BE2C (cell line): ENCODE measurements at regions not wholly inside any gene's neighbourhood (a gene's known extent, or its start where the extent isn't known, plus 50 kb on each side); places are given as distances from the start of the nearest gene placed in this dataset.

Source experiments
- DNase-seq: peaks from one replicate; pipeline ENCODE4 v3.0.0-alpha.2; 2020
- H3K27me3 ChIP-seq: fragments of 250-450 bp; sonication (Bioruptor Pico); 2 replicates; pipeline ENCODE4 v1.5.1; 2020; ENCODE audit warnings: mild to moderate bottlenecking
- H3K36me3 ChIP-seq: fragments of 250-450 bp; sonication (Bioruptor Pico); 2 replicates; pipeline ENCODE4 v1.5.1; 2020; ENCODE audit warnings: mild to moderate bottlenecking
- H3K4me1 ChIP-seq: fragments of 250-450 bp; sonication (Bioruptor Pico); 2 replicates; pipeline ENCODE4 v1.5.1; 2020
- H3K4me3 ChIP-seq: 2 replicates; pipeline ENCODE4 v1.5.1; 2011; ENCODE audit warnings: low read depth, low read length
- H3K9me3 ChIP-seq: fragments of 250-450 bp; sonication (Bioruptor Pico); 2 replicates; pipeline ENCODE4 v1.5.1; 2020
- TF ChIP-seq, protein P1 (sequence below): IDR thresholded peaks from 2 replicates; pipeline ENCODE4 v1.5.1; 2012; ENCODE audit warnings: mild to moderate bottlenecking, low read depth, low read length

DNA sequence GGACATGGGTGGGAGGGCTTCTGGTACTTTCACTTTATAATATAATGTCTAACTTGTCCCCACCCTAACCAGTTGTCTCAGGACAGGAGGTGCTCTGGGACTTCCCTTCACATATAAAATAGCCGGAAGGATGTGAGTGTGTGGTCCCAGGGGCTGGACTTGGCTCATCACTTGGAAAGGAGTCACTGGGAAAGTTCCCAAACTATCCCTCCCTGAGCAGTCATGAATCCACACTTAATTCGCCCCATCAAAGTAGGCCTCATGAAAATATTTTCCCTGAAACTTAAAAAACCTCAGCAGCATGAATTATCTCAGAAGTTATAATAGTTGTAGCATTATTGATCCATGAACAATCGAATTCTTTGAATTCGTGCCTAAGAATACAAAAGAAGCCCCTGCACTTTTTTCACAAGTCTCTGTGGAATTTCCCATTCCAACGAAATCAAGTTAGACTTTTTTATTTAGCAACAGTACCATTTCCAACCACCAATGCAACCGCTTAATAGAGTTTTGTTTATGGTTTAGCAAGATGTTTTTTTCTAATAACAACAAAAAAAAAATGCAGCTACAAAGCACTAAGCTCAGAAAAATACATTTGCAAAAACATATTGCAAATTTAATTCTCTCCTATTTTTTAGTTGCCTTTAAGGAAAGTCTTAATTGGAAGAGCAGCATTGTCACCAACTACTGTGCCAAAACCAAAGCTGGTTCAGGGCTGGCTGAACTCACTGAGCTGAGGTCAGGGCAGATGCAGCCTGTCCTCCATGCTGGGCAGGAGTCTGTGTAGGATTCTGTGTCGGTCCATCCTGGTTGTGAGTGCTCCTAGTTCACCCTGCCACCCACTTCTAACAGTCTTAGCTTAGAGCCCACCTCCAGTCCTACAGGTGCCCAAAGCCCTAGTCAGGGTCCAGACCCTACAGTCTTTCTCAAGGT is 68.8 kb upstream of the SPTBN1 start:
- no peak for DNase-seq
- Histone ChIP-seq H3K9me3 (no peaks in the 10 kb centered on the region), H3K4me3 (no peak overlapping the region), H3K27me3 (no peaks in the 10 kb centered on the region), H3K36me3 (no peaks in the 10 kb centered on the region), H3K4me1 (no peaks in the 10 kb centered on the region)
- TF ChIP-seq, protein P1, sequence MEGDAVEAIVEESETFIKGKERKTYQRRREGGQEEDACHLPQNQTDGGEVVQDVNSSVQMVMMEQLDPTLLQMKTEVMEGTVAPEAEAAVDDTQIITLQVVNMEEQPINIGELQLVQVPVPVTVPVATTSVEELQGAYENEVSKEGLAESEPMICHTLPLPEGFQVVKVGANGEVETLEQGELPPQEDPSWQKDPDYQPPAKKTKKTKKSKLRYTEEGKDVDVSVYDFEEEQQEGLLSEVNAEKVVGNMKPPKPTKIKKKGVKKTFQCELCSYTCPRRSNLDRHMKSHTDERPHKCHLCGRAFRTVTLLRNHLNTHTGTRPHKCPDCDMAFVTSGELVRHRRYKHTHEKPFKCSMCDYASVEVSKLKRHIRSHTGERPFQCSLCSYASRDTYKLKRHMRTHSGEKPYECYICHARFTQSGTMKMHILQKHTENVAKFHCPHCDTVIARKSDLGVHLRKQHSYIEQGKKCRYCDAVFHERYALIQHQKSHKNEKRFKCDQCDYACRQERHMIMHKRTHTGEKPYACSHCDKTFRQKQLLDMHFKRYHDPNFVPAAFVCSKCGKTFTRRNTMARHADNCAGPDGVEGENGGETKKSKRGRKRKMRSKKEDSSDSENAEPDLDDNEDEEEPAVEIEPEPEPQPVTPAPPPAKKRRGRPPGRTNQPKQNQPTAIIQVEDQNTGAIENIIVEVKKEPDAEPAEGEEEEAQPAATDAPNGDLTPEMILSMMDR, result no peak

DNA sequence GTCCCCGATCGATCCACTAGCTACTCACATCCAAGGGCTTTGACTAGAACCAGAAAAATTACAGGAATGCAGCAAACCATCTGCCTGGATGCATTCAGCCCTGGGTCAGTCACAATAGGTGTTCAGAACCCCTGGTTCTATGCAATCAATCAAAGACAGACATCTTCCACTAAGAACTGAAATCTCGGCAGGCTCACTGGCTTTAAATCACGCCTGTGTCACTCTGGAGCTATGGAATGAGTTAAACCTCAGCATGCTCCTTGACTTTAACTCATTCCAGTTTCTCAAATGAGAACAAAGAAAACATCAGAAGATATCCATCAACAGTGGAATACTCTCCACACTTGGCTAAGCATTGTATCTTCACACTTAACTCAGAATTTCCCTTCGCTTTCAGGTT is 68.1 kb upstream of the SPTBN1 start:
- H3K27me3 ChIP-seq, result no peaks in the 10 kb centered on the region
- DNase-seq, result no peak
- H3K9me3 ChIP-seq, result no peaks in the 10 kb centered on the region
- no peak overlapping the region for H3K4me3 ChIP-seq
- no peaks in the 10 kb centered on the region for H3K36me3 ChIP-seq
- H3K4me1 ChIP-seq, result no peaks in the 10 kb centered on the region
- TF ChIP-seq, protein P1, result no peak

DNA sequence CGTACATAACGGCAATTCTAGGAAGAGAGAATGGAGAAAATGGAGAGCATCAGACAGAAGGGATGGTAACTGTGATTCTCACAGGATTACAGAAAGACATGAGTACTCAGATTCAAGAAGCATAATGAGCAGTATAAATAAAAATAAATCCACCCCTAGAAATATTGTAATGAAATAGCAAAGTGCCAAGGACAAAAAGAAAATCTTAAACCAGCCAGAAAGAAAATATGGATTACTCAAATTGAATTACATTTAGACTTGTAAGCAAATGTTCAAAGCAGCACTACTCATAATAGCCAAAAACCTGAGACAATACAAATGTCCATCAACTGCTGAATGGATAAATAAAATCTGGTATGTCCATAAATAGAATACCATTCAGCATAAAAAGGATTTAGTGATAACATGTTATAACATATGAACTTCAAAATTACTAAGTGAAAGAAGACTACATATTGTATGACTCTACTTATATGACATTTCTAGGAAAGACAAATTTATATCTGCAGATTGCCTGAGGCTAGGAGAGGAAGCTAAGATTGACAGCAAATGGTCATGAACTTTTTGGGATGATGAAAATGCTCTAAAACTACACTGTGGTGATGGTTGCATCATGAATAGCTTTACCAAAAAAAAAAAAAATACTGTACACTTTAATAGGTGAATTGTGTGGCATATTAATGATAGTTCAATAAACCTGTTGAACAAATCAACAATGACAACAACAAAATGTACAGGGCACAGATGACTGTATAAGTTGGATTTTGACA is 63.4 kb upstream of the SPTBN1 start:
- Histone ChIP-seq H3K9me3 (no peaks in the 10 kb centered on the region), H3K36me3 (no peaks in the 10 kb centered on the region), H3K4me1 (no peaks in the 10 kb centered on the region), H3K27me3 (no peaks in the 10 kb centered on the region), H3K4me3 (no peak overlapping the region)
- DNase-seq, result no peak
- TF ChIP-seq, protein P1, result no peak

DNA sequence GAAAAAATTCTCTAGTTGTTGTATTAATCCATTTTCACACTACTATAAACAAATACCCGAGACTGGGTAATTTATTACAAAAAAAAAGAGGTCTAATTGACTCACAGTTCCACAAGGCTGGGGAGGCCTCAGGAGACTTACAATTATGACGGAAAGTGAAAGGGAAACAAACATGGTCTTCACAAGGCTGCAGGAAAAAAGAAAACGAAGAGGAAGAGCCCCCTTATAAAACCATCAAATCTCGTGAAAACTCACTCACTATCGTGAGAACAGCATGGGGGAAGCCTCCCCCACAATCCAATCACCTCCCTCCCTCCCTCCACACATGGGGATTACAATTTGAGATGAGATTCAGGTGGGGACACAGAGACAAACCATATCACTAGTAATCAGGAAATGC is 61.7 kb upstream of the SPTBN1 start:
- H3K4me1 ChIP-seq, result no peaks in the 10 kb centered on the region
- TF ChIP-seq, protein P1, result no peak
- no peak overlapping the region for H3K4me3 ChIP-seq
- no peaks in the 10 kb centered on the region for H3K9me3 ChIP-seq
- H3K36me3 ChIP-seq, result no peaks in the 10 kb centered on the region
- no peak for DNase-seq
- no peaks in the 10 kb centered on the region for H3K27me3 ChIP-seq

DNA sequence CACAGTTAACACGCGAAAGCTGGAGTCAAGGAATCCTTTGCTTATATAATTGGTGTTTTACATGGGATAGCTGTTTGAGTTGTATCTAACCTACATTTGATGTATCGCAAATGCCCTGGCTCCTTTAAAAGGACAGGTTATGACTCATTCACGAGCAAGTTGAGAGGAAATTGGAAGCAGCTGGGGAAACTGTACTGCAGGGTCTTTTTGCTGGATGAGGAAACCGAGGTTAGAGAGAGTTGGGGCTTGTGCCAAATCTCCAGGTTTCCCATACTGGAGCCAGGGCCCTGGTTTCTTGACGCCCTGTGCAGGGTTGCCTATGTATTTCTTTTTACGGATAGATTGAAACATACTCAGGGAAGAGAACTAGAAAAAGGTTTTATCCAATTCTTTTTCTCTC is 60.0 kb upstream of the SPTBN1 start:
- H3K27me3 ChIP-seq, result no peaks in the 10 kb centered on the region
- no peaks in the 10 kb centered on the region for H3K4me1 ChIP-seq
- no peak for DNase-seq

More for the DNA sequence above, 60.0 kb upstream of the SPTBN1 start:
- Histone ChIP-seq H3K9me3 (no peaks in the 10 kb centered on the region), H3K36me3 (no peaks in the 10 kb centered on the region), H3K4me3 (no peak overlapping the region)
- TF ChIP-seq, protein P1, result no peak
